Head of caudate nucleus (tissue), 42 donors: ENCODE measurements at regions not wholly inside any gene's neighbourhood (a gene's known extent, or its start where the extent isn't known, plus 50 kb on each side); places are given as distances from the start of the nearest gene placed in this dataset.

Source experiments
- DNase-seq, 42 donors: peaks; one replicate each; pipeline versions ENCODE4 v3.0.0 to v3.0.0-alpha.2; 2020 to 2021; ENCODE audit warnings: mixed read lengths in 7 of 42
- intact Hi-C: fragments of 100-400 bp; cut with DNase I; formaldehyde crosslinking; loops from one replicate; pipeline ENCODE4 v1.15.0; 2022

DNA sequence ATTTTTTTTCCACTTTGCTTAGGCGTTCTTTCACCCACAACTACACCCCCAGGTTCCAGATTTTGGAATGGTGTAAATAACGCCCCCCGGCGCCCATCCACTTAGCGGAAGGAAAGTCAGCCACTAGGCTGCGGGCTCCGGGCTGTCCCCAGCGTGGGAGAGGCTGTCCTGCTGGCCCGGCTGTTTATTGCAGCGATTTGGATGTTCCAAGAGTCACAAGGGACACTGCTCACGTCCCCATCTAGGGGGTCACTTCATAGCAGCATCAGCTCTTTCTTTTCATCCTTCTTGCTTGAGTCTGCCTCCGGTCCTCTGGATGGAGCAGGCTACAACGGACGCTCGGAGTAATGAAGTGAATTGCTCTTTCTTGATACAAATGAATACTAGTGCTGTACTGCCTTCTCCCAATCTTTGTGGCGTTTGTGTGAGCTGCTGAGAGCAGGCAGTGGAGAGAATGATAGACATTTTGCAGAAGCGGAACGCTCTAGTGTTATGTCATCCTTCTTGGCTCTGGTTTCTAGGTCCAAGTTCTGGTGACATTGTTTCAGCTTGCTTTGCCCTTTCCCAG lies 50.7 kb upstream of the PAIP2B start:
- intact Hi-C loops, result loop anchor here (2.0 kb wide), 1 partner anchor 51 kb away; the partner anchor contains the start of gene PAIP2B
- peak; percentile 56 to 91 (median 79) for DNase-seq

DNA sequence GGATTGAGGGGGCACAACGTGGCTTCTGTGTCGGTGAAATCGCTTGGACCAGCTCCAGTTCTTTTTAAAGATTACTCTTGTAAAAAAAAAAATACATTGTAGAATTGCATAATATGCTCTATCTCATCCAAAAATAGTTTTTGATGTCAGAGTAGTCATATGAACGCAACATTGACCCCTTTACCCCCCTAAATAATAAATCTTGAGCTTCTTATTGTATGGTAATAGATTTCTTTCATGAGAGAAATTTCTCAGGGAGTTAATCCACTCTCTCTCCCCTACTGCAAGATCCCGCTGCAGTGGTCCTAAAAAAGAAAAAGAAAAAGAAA lies 50.2 kb upstream of the PAIP2B start:
- no peak for DNase-seq
- intact Hi-C loops, result loop anchor here (2.0 kb wide), 1 partner anchor 50 kb away; the partner anchor contains the start of gene PAIP2B

DNA sequence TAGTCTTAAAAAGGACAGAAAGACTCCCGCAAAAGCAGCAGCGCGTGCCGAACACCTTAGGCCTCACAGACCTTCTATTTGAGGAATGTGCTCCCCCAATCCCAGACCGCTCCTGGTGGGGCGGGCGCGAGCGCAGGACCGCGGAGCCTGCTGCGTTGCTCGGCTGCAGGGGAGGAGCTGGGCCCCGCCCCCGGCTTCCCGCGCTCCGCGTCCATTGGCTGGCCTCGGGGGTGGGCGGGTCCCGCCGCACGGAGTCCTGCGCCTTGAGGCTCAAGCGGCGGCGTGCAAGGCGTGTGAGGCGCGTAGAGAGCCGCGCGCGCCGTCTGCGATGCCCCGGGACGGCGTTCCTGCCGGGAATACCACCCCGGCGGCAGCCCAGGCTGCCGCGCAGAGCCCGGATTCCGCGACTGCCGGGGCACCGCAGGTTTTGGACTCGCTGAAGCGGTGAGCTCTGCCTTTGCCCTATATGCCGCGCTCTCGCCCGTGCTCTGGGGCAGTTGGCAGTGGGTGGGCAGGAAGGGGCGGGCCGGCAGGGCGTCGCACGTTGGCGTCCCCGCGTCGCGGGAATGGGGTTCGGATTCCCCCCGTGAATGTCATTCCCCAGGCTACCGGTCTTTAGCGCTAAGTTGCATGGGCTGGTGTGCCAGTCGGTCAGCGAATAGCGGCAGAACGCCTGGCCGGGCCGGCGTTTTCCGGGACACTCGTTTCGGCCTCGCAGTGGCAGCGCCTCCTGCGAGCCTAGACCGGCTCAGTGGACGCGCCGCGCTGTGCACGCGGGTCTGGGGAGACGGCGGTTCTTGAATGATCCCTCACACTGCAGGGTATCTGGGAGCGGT lies 49.6 kb upstream of the PAIP2B start:
- peak; percentile 84 to 98 (median 95) for DNase-seq
- intact Hi-C loops, result loop anchor here (2.0 kb wide), 1 partner anchor 50 kb away; the partner anchor contains the start of gene PAIP2B
